ENCODE measurements at regions not wholly inside any gene's neighbourhood (a gene's known extent, or its start where the extent isn't known, plus 50 kb on each side); places are given as distances from the start of the nearest gene placed in this dataset.

DNA sequence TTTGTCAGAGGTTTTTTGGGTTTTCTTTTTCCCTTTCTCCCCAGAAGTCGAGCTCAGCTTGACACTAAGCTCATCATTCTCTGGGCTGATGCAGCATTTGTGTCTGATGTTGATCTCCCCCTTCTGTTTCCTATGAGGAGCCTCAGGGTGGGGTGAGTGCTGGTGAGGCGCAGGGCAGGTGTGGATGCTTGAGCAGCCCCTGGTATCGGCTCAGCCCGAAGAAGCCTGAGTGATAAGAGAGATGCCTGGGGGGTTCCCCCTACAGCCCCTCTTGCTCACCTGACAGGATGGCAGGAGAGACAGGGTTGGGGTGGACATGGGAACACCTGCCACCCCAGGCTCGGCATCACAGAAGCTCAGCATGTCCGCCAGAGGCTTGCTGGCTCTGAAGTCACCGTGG, 239.0 kb downstream of the RHOU start (continued):
- TF ChIP-seq PBX3 (CRISPR knock-in tag; IDR thresholded peaks at IDR 0.05; ENCODE audit: borderline replicate concordance): no peak
- TF ChIP-seq ZNF12 (CRISPR knock-in tag; IDR thresholded peaks at IDR 0.05): no peak
- no peak for TF ChIP-seq ZSCAN5A (CRISPR knock-in tag; IDR thresholded peaks at IDR 0.05; ENCODE audit: borderline replicate concordance)
- TF ChIP-seq ZKSCAN1 (IDR thresholded peaks at IDR 0.05; ENCODE audit: low read length): no peak
- TF ChIP-seq SNAI1 (CRISPR knock-in tag; IDR thresholded peaks at IDR 0.05; ENCODE audit: borderline replicate concordance): no peak
- TF ChIP-seq NFYC (CRISPR knock-in tag; IDR thresholded peaks at IDR 0.05): no peak
- TF ChIP-seq AFF4 (CRISPR knock-in tag; IDR thresholded peaks at IDR 0.05): no peak

Measured in HepG2 (cell line).